PC-3 (cell line): ENCODE measurements at regions not wholly inside any gene's neighbourhood (a gene's known extent, or its start where the extent isn't known, plus 50 kb on each side); places are given as distances from the start of the nearest gene placed in this dataset.
"Not testable (repeated sequence)": the region's sequence is repeated elsewhere in the genome, so short reads cannot be mapped to it uniquely, and the experiment has no call there.

Source experiments
- ATAC-seq: fragments of 200-7000 bp; cut with Tn5 transposase; 2 replicates; pipeline ENCODE4 v1.9.1; 2020; ENCODE audit warnings: mild to moderate bottlenecking, moderate library complexity
- BruUV-seq: library from RNA; stranded (reverse); fragments of 400-500 nt; replicated peaks from 2 replicates; lab custom pipeline; 2021; lab: Mats Ljungman, UMichigan
- CTCF ChIA-PET: fragments of 300-600 bp; sonication (Branson Sonifier 250); formaldehyde crosslinking; loops from one replicate; lab custom pipeline; 2022; ENCODE audit warnings: antibody characterized with exemption; lab: Charles Lee
- POLR2A ChIA-PET: fragments of 300-600 bp; sonication (Branson Sonifier 250); formaldehyde crosslinking; loops from one replicate; lab custom pipeline; 2022; ENCODE audit warnings: antibody characterized with exemption; ENCODE audit not compliant: unreplicated experiment; lab: Charles Lee
- DNase-seq: peaks from one replicate; pipeline ENCODE4 v3.0.0-alpha.2; 2015
- H2AFZ ChIP-seq: fragments of 300-600 bp; sonication (generic); 2 replicates; pipeline ENCODE4 v1.6.0; 2016; ENCODE audit warnings: antibody characterized with exemption, low read length
- H3F3A ChIP-seq: fragments of 300-600 bp; sonication (generic); one replicate; pipeline ENCODE4 v1.6.0; 2017; ENCODE audit warnings: antibody characterized with exemption, low read length, control low read depth, mild to moderate bottlenecking; ENCODE audit not compliant: unreplicated experiment
- H3K27ac ChIP-seq: fragments of 300-600 bp; sonication (generic); 2 replicates; pipeline ENCODE4 v1.5.1; 2016; ENCODE audit warnings: mild to moderate bottlenecking, low read length
- H3K27me3 ChIP-seq: fragments of 300-600 bp; sonication (generic); 2 replicates; pipeline ENCODE4 v1.6.1; 2016; ENCODE audit warnings: low read length, mixed read lengths
- H3K36me3 ChIP-seq: fragments of 300-600 bp; sonication (generic); 2 replicates; pipeline ENCODE4 v1.6.1; 2016; ENCODE audit warnings: low read depth, mixed run types, low read length, mixed read lengths
- H3K4me1 ChIP-seq: fragments of 300-600 bp; sonication (generic); 2 replicates; pipeline ENCODE4 v1.5.1; 2016; ENCODE audit warnings: low read length; ENCODE audit not compliant: insufficient read depth
- H3K4me2 ChIP-seq: fragments of 300-600 bp; sonication (generic); 2 replicates; pipeline ENCODE4 v1.6.0; 2016; ENCODE audit warnings: low read length
- H3K4me3 ChIP-seq: fragments of 300-600 bp; sonication (generic); 2 replicates; pipeline ENCODE4 v1.5.1; 2016; ENCODE audit warnings: mild to moderate bottlenecking, low read length, mixed read lengths
- H3K79me2 ChIP-seq: fragments of 300-600 bp; sonication (generic); 2 replicates; pipeline ENCODE4 v1.6.1; 2017; ENCODE audit warnings: low read length, mixed read lengths
- H3K9ac ChIP-seq: fragments of 300-600 bp; sonication (generic); 2 replicates; pipeline ENCODE4 v1.6.0; 2016; ENCODE audit warnings: mild to moderate bottlenecking, low read length
- H3K9me2 ChIP-seq: fragments of 300-600 bp; sonication (generic); replicated peaks from 2 replicates; pipeline ENCODE4 v1.6.1; 2016; ENCODE audit warnings: mixed run types, low read length, mixed read lengths
- H3K9me3 ChIP-seq: fragments of 300-600 bp; sonication (generic); 2 replicates; pipeline ENCODE4 v1.6.1; 2016; ENCODE audit warnings: low read length, mixed read lengths
- H4K20me1 ChIP-seq: fragments of 300-600 bp; sonication (generic); 2 replicates; pipeline ENCODE4 v1.6.1; 2016; ENCODE audit warnings: low read length, mixed read lengths
- CTCF ChIP-seq: fragments of 300-600 bp; sonication (generic); conservative IDR thresholded peaks from 2 replicates; pipeline ENCODE4 v1.5.1; 2017; ENCODE audit warnings: antibody characterized with exemption, low read depth, mild to moderate bottlenecking, low read length
- EZH2 ChIP-seq: fragments of 300-600 bp; sonication (generic); IDR thresholded peaks from one replicate; pipeline ENCODE4 v1.6.1; 2017; ENCODE audit warnings: antibody characterized with exemption, mild to moderate bottlenecking, low read length; ENCODE audit not compliant: unreplicated experiment
- EZH2phosphoT487 ChIP-seq: fragments of 300-600 bp; sonication (generic); IDR thresholded peaks from 2 replicates; pipeline ENCODE4 v1.6.1; 2018; ENCODE audit warnings: mild to moderate bottlenecking, antibody characterized with exemption, low read length, borderline replicate concordance
- intact Hi-C: fragments of 100-400 bp; cut with micrococcal nuclease; formaldehyde crosslinking; loops from 2 replicates; pipeline ENCODE4 v1.9.0; 2023

GRCh38 chr4:40681600-40681999 is 51.9 kb upstream of the RBM47 start:
- Histone ChIP-seq H4K20me1 (no peaks in the 10 kb centered on the region), H3K27ac (no peak overlapping the region), H3K4me3 (no peak overlapping the region), H3K9ac (no peak overlapping the region), H3K9me2 (no peaks in the 10 kb centered on the region), H3F3A (no peaks in the 10 kb centered on the region), H3K4me2 (no peak overlapping the region), H3K79me2 (no peaks in the 10 kb centered on the region), H3K4me1 (no peaks in the 10 kb centered on the region), H3K36me3 (no peaks in the 10 kb centered on the region), H2AFZ (no peak overlapping the region), H3K9me3 (no peaks in the 10 kb centered on the region), H3K27me3 (no peaks in the 10 kb centered on the region)
- intact Hi-C loops: no loop called here
- TF ChIP-seq CTCF (no peak), EZH2 (no peak), EZH2phosphoT487 (no peak)
- ATAC-seq: no peak
- BruUV-seq: no TSS peak
- no peak for DNase-seq
- CTCF ChIA-PET: no interaction called here
- POLR2A ChIA-PET: no interaction called here

GRCh38 chr4:40682290-40683101 is 52.8 kb upstream of the RBM47 start:
- no peaks in the 10 kb centered on the region for H3K9me3 ChIP-seq
- intact Hi-C loops: no loop called here
- no peaks in the 10 kb centered on the region for H3K36me3 ChIP-seq
- H3K9ac ChIP-seq: no peak overlapping the region
- H3F3A ChIP-seq: no peaks in the 10 kb centered on the region
- H3K27ac ChIP-seq: no peak overlapping the region
- no peaks in the 10 kb centered on the region for H3K79me2 ChIP-seq
- no peaks in the 10 kb centered on the region for H3K9me2 ChIP-seq
- no peaks in the 10 kb centered on the region for H3K4me1 ChIP-seq
- no peaks in the 10 kb centered on the region for H3K27me3 ChIP-seq
- ChIA-PET POLR2A (no interaction called here), CTCF (no interaction called here)
- H3K4me3 ChIP-seq: no peak overlapping the region
- DNase-seq (no peak), ATAC-seq (no peak)
- H3K4me2 ChIP-seq: no peak overlapping the region
- BruUV-seq: no TSS peak
- no peak overlapping the region for H2AFZ ChIP-seq
- H4K20me1 ChIP-seq: no peaks in the 10 kb centered on the region
- TF ChIP-seq CTCF (no peak), EZH2phosphoT487 (no peak), EZH2 (no peak)

GRCh38 chr4:40683536-40684145 is 54.0 kb upstream of the RBM47 start:
- H3K9me2 ChIP-seq, H3K9me3 ChIP-seq, DNase-seq, H3K9ac ChIP-seq, H3K4me1 ChIP-seq, POLR2A ChIA-PET, ATAC-seq, H3K27me3 ChIP-seq, H3K27ac ChIP-seq, H2AFZ ChIP-seq, H3K36me3 ChIP-seq, H3K79me2 ChIP-seq, H3F3A ChIP-seq, H4K20me1 ChIP-seq, BruUV-seq, H3K4me2 ChIP-seq, intact Hi-C loops, H3K4me3 ChIP-seq: not testable (repeated sequence)
- CTCF ChIA-PET: interaction anchor here (0.6 kb wide), 1 partner anchor 133 kb away, joined by 3 read pairs; no protein-coding TSS in a partner anchor
